Right lobe of liver (tissue), 6 donors: ENCODE measurements at regions not wholly inside any gene's neighbourhood (a gene's known extent, or its start where the extent isn't known, plus 50 kb on each side); places are given as distances from the start of the nearest gene placed in this dataset.

Experiments
- ATAC-seq, 4 donors: fragments of 200-7000 bp; cut with Tn5 transposase; one replicate each; pipeline ENCODE4 v1.9.1; 2020; ENCODE audit warnings: mild to moderate bottlenecking in 4 of 4, moderate library complexity in 4 of 4
- DNase-seq, 3 donors: peaks; one replicate each; pipeline ENCODE4 v3.0.0-alpha.2; 2020
- H3K27ac ChIP-seq, 3 donors: fragments of 200-600 bp; one replicate each; pipeline ENCODE4 v1.8.0; 2022
- H3K27me3 ChIP-seq, 2 donors: fragments of 200-600 bp; one replicate each; pipeline ENCODE4 v1.8.0; 2022
- H3K36me3 ChIP-seq, 4 donors: fragments of 200-600 bp; sonication (generic) in 1 of 4; one replicate each; pipeline versions ENCODE4 v1.5.1 to v1.8.0; 2017 to 2022; ENCODE audit warnings: control low read depth in 1 of 4
- H3K4me1 ChIP-seq, 4 donors: fragments of 200-600 bp; sonication (generic) in 1 of 4; one replicate each; pipeline versions ENCODE4 v1.5.1 to v1.8.0; 2017 to 2022; ENCODE audit warnings: control low read depth in 1 of 4
- H3K4me3 ChIP-seq, 3 donors: fragments of 200-600 bp; one replicate each; pipeline ENCODE4 v1.8.0; 2022
- H3K9me3 ChIP-seq, 4 donors: fragments of 200-600 bp; sonication (generic) in 1 of 4; one replicate each; pipeline versions ENCODE4 v1.5.1 to v1.8.0; 2017 to 2022; ENCODE audit warnings: control low read depth in 1 of 4
- POLR2A ChIP-seq: fragments of 450-650 bp; IDR thresholded peaks from one replicate; pipeline ENCODE4 v1.6.1; 2017; ENCODE audit warnings: antibody characterized with exemption, mild to moderate bottlenecking
- WGBS: methylation state at CpG from one replicate; pipeline ENCODE4 v1.1.6; 2018; ENCODE audit warnings: low coverage, low lambda C conversion rate; ENCODE audit not compliant: insufficient coverage; ENCODE audit errors: missing lambda C conversion rate; 5-methylcytosine and 5-hydroxymethylcytosine counted together
- intact Hi-C, 2 donors: fragments of 100-400 bp; cut with DNase I; formaldehyde crosslinking; loops; one replicate each; pipeline versions ENCODE4 v1.11.2 to v1.14.1; 2022
- TF ChIP-seq, protein P1 (sequence below), 4 donors: fragments of 200-600 bp in 3 of 4; fragments of 450-650 bp in 1 of 4; IDR thresholded peaks; one replicate each; pipeline versions ENCODE4 v1.5.1 to v1.8.0; 2016 to 2022; ENCODE audit warnings: antibody characterized with exemption in 4 of 4, mild to moderate bottlenecking in 2 of 4
- donor health status: DM: no; HTN: yes; CAD: no.
- donor health status: DM: no; HTN: no; CAD: no.
- donor health status: DM: no; HTN: no; CAD: no.
- donor health status: DM: no; HTN: yes; CAD: no.
- donor health status: DM: no; HTN: yes; CAD: no.

- Histone ChIP-seq H3K36me3 (no peaks in the 10 kb centered on the region), H3K27me3 (no peaks in the 10 kb centered on the region), H3K9me3 (peaks cover 0 to 9% (median 0%) of the 10 kb centered on the region in 4 donors), H3K4me3 (no peak overlapping the region), H3K27ac (no peak overlapping the region), H3K4me1 (no peaks in the 10 kb centered on the region)
- no peak for ATAC-seq
- intact Hi-C loops = no loop called here
- TF ChIP-seq, protein P1, sequence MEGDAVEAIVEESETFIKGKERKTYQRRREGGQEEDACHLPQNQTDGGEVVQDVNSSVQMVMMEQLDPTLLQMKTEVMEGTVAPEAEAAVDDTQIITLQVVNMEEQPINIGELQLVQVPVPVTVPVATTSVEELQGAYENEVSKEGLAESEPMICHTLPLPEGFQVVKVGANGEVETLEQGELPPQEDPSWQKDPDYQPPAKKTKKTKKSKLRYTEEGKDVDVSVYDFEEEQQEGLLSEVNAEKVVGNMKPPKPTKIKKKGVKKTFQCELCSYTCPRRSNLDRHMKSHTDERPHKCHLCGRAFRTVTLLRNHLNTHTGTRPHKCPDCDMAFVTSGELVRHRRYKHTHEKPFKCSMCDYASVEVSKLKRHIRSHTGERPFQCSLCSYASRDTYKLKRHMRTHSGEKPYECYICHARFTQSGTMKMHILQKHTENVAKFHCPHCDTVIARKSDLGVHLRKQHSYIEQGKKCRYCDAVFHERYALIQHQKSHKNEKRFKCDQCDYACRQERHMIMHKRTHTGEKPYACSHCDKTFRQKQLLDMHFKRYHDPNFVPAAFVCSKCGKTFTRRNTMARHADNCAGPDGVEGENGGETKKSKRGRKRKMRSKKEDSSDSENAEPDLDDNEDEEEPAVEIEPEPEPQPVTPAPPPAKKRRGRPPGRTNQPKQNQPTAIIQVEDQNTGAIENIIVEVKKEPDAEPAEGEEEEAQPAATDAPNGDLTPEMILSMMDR (IDR thresholded peaks at IDR 0.05) = no peak
- TF ChIP-seq POLR2A = no peak
- no peak for DNase-seq
- no CpG with 5 or more reads among the region's 12 CpGs for WGBS
Observed at GRCh38 chrX:40343319-40343718, 237.5 kb upstream of the ATP6AP2 start.

- ATAC-seq (no peak), DNase-seq (no peak)
- Histone ChIP-seq H3K27ac (no peak overlapping the region), H3K4me3 (no peak overlapping the region), H3K9me3 (no peaks in the 10 kb centered on the region), H3K27me3 (no peaks in the 10 kb centered on the region), H3K36me3 (no peaks in the 10 kb centered on the region), H3K4me1 (no peaks in the 10 kb centered on the region)
- TF ChIP-seq POLR2A = no peak
- TF ChIP-seq, protein P1 (IDR thresholded peaks at IDR 0.05) = no peak
- 10% methylated on average over 1 of the region's 1 CpG for WGBS
- intact Hi-C loops = no loop called here
Observed at GRCh38 chrX:40340116-40340515, 240.7 kb upstream of the ATP6AP2 start.

DNA sequence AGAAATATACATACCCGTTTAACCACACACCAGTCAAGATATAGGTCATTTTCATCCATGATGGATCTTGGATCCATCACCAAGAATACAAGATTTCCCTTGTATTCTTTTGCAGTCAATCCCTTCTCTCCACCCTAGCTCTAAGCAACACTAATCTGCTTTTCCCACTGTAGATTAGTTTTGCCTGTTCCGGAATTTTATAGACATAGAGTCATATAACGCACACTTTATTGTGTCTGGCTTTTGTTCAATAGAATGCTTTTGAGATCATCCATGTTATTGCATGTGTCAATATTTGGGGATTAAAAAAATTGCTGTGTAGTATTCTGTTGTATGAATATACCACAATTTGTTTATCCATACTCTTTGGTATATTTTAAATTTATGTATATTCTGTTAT lies 235.6 kb upstream of the BCOR start:
- Histone ChIP-seq H3K27me3 (no peaks in the 10 kb centered on the region), H3K4me1 (no peaks in the 10 kb centered on the region), H3K4me3 (no peak overlapping the region), H3K27ac (no peak overlapping the region), H3K9me3 (no peaks in the 10 kb centered on the region), H3K36me3 (no peaks in the 10 kb centered on the region)
- WGBS = 56% methylated on average over 3 of the region's 3 CpGs
- intact Hi-C loops = no loop called here
- TF ChIP-seq POLR2A = no peak
- TF ChIP-seq, protein P1 (IDR thresholded peaks at IDR 0.05) = no peak
- ATAC-seq = no peak
- DNase-seq = no peak

DNA sequence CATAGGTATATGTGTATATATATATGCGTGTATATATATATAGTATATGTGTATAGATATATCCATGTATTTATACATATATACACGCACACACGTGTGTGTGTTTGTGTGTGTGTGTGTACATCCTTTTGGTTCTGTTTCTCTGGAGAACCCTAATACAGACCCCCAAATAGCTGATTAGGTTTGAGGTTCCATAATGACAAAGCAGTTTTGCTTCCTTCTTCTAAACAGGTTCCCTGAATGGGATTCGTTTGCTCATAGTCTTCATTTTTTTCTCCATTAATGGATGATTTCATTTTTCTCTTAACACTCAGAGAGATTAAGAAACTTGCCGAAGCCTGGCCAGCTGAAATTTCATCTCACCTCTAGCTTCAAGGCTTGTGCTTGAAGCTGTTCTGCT lies 234.0 kb upstream of the BCOR start:
- no peak overlapping the region for H3K4me3 ChIP-seq
- H3K36me3 ChIP-seq = no peaks in the 10 kb centered on the region
- TF ChIP-seq POLR2A = no peak
- TF ChIP-seq, protein P1 (IDR thresholded peaks at IDR 0.05) = no peak
- intact Hi-C loops = no loop called here
- DNase-seq (no peak), ATAC-seq (no peak)
- 52% methylated on average over 5 of the region's 5 CpGs for WGBS
- H3K9me3 ChIP-seq = no peaks in the 10 kb centered on the region
- H3K4me1 ChIP-seq = no peaks in the 10 kb centered on the region
- H3K27me3 ChIP-seq = no peaks in the 10 kb centered on the region
- H3K27ac ChIP-seq = no peak overlapping the region

GRCh38 chrX:40331353-40331752 lies 233.6 kb upstream of the BCOR start:
- H3K9me3 ChIP-seq = no peaks in the 10 kb centered on the region

More at GRCh38 chrX:40331353-40331752, 233.6 kb upstream of the BCOR start:
- H3K4me1 ChIP-seq = no peaks in the 10 kb centered on the region
- H3K36me3 ChIP-seq = no peaks in the 10 kb centered on the region
- ATAC-seq (no peak), DNase-seq (no peak)
- 68% methylated on average over 4 of the region's 5 CpGs for WGBS
- no peak for TF ChIP-seq POLR2A
- no peak overlapping the region for H3K4me3 ChIP-seq
- no peaks in the 10 kb centered on the region for H3K27me3 ChIP-seq
- intact Hi-C loops = no loop called here
- no peak overlapping the region for H3K27ac ChIP-seq
